Keratinocyte (primary cell): ENCODE measurements at regions not wholly inside any gene's neighbourhood (a gene's known extent, or its start where the extent isn't known, plus 50 kb on each side); places are given as distances from the start of the nearest gene placed in this dataset.

Source experiments
- DNase-seq: peaks from one replicate; pipeline ENCODE4 v3.0.0-alpha.2; 2011; ENCODE audit warnings: low read depth, missing footprints, low spot score
- FAIRE-seq: peaks from 2 replicates; lab custom pipeline; 2011; peaks lifted over from hg19 to GRCh38; lab: Jason Lieb, UNC
- H2AFZ ChIP-seq: 2 replicates; pipeline ENCODE4 v1.6.0; 2012; ENCODE audit warnings: low read length, control low read depth, inconsistent platforms; ENCODE audit not compliant: control insufficient read depth
- H3K27ac ChIP-seq: 2 replicates; pipeline ENCODE4 v1.5.1; 2011; ENCODE audit warnings: low read length; ENCODE audit not compliant: control insufficient read depth, insufficient read depth
- H3K27me3 ChIP-seq: 3 replicates; pipeline ENCODE4 v1.6.0; 2011; ENCODE audit warnings: low read length; ENCODE audit not compliant: control insufficient read depth, insufficient read depth; ENCODE audit errors: extremely low read depth
- H3K36me3 ChIP-seq, 2 experiments: 2 replicates in 1 of 2; 3 replicates in 1 of 2; pipeline ENCODE4 v1.5.1; 2011; ENCODE audit warnings: low read length in 2 of 2, mild to moderate bottlenecking in 1 of 2; ENCODE audit not compliant: control insufficient read depth in 2 of 2, insufficient read depth in 2 of 2; ENCODE audit errors: extremely low read depth in 1 of 2
- H3K4me1 ChIP-seq: 3 replicates; pipeline ENCODE4 v1.5.1; 2011; ENCODE audit warnings: low read length; ENCODE audit not compliant: control insufficient read depth, insufficient read depth; ENCODE audit errors: extremely low read depth
- H3K4me2 ChIP-seq: 3 replicates; pipeline ENCODE4 v1.6.0; 2011; ENCODE audit warnings: low read depth, low read length; ENCODE audit not compliant: control insufficient read depth, insufficient read depth; ENCODE audit errors: extremely low read depth
- H3K4me3 ChIP-seq, 3 experiments: fragments of 200-600 bp in 1 of 3; sonication (generic) in 1 of 3; 2 replicates in 2 of 3; 3 replicates in 1 of 3; pipeline ENCODE4 v1.5.1; 2011 to 2016; ENCODE audit warnings: low read length in 3 of 3, mild to moderate bottlenecking in 3 of 3, control low read depth in 2 of 3, inconsistent platforms in 1 of 3, low read depth in 1 of 3, mixed read lengths in 1 of 3, mixed run types in 1 of 3, moderate library complexity in 1 of 3; ENCODE audit not compliant: control insufficient read depth in 2 of 3, insufficient read depth in 2 of 3; ENCODE audit errors: extremely low read depth in 1 of 3
- H3K79me2 ChIP-seq: 2 replicates; pipeline ENCODE4 v1.6.0; 2012; ENCODE audit warnings: low read length; ENCODE audit not compliant: control insufficient read depth, insufficient read depth
- H3K9ac ChIP-seq: 3 replicates; pipeline ENCODE4 v1.6.0; 2011; ENCODE audit warnings: low read length; ENCODE audit not compliant: control insufficient read depth, insufficient read depth; ENCODE audit errors: extremely low read depth
- H3K9me1 ChIP-seq: 3 replicates; pipeline ENCODE4 v1.6.0; 2011; ENCODE audit warnings: low read length; ENCODE audit not compliant: control insufficient read depth, insufficient read depth; ENCODE audit errors: extremely low read depth
- H3K9me3 ChIP-seq: 2 replicates; pipeline ENCODE4 v1.5.1; 2012; ENCODE audit warnings: low read depth, low read length; ENCODE audit not compliant: control insufficient read depth
- H4K20me1 ChIP-seq: 3 replicates; pipeline ENCODE4 v1.6.0; 2011; ENCODE audit warnings: low read length; ENCODE audit not compliant: control insufficient read depth, insufficient read depth; ENCODE audit errors: extremely low read depth
- CTCF ChIP-seq, 3 experiments: IDR thresholded peaks in 1 of 3; conservative IDR thresholded peaks in 1 of 3; optimal IDR thresholded peaks in 1 of 3; 2 replicates in 2 of 3; 3 replicates in 1 of 3; pipeline versions ENCODE3 to v1.5.1; 2011; ENCODE audit warnings: low read length in 3 of 3, mild to moderate bottlenecking in 3 of 3, moderate library complexity in 2 of 3, control low read depth in 1 of 3, inconsistent platforms in 1 of 3; ENCODE audit not compliant: insufficient read depth in 2 of 3; ENCODE audit errors: extremely low read depth in 1 of 3
- EZH2 ChIP-seq: IDR thresholded peaks from one replicate; pipeline ENCODE4 v1.6.1; 2012; ENCODE audit warnings: inconsistent platforms, mild to moderate bottlenecking, low read length, moderate library complexity
- dilution Hi-C: fragments of 300-500 bp; cut with MboI; formaldehyde crosslinking; loops from one replicate; pipeline ENCODE4 v1.7.0; 2020; ENCODE audit warnings: low sequenced_read_pairs; ENCODE audit not compliant: extremely low pct_ligation_motif_present

GRCh38 chr5:4758996-4759395 is 381.1 kb upstream of the ADAMTS16 start:
- H3K27me3 ChIP-seq: no peaks in the 10 kb centered on the region
- no peaks in the 10 kb centered on the region for H3K79me2 ChIP-seq
- H3K4me3 ChIP-seq: no peak overlapping the region
- H3K9me1 ChIP-seq: no peaks in the 10 kb centered on the region
- no peak for FAIRE-seq
- no peak overlapping the region for H3K4me2 ChIP-seq
- no peak overlapping the region for H3K9ac ChIP-seq
- no peak for DNase-seq
- no peaks in the 10 kb centered on the region for H3K36me3 ChIP-seq
- no peaks in the 10 kb centered on the region for H3K4me1 ChIP-seq
- H3K9me3 ChIP-seq: no peaks in the 10 kb centered on the region
- H3K27ac ChIP-seq: no peak overlapping the region
- dilution Hi-C loops: no loop called here
- H2AFZ ChIP-seq: no peak overlapping the region
- TF ChIP-seq EZH2 (no peak), CTCF (optimal IDR thresholded peaks at IDR 0.05 in 1 of 3, IDR thresholded peaks at IDR 0.05 in 1 of 3, conservative IDR thresholded peaks at IDR 0.05 in 1 of 3; ENCODE audit: extremely low read depth in 1 of 3, insufficient read depth in 2 of 3, low read length in 3 of 3) (no peak)
- no peaks in the 10 kb centered on the region for H4K20me1 ChIP-seq

GRCh38 chr5:4762316-4762715 is 377.8 kb upstream of the ADAMTS16 start:
- H3K79me2 ChIP-seq: no peaks in the 10 kb centered on the region
- no peaks in the 10 kb centered on the region for H3K36me3 ChIP-seq
- no peak overlapping the region for H3K27ac ChIP-seq
- no peak overlapping the region for H3K4me2 ChIP-seq
- H3K9ac ChIP-seq: no peak overlapping the region
- no peaks in the 10 kb centered on the region for H3K9me3 ChIP-seq
- no peak overlapping the region for H2AFZ ChIP-seq
- H3K4me3 ChIP-seq: no peak overlapping the region
- no peaks in the 10 kb centered on the region for H3K9me1 ChIP-seq
- TF ChIP-seq EZH2 (no peak), CTCF (optimal IDR thresholded peaks at IDR 0.05 in 1 of 3, IDR thresholded peaks at IDR 0.05 in 1 of 3, conservative IDR thresholded peaks at IDR 0.05 in 1 of 3; ENCODE audit: extremely low read depth in 1 of 3, insufficient read depth in 2 of 3, low read length in 3 of 3) (no peak)
- H3K27me3 ChIP-seq: no peaks in the 10 kb centered on the region
- DNase-seq (no peak), FAIRE-seq (no peak)
- H4K20me1 ChIP-seq: no peaks in the 10 kb centered on the region
- H3K4me1 ChIP-seq: no peaks in the 10 kb centered on the region
- dilution Hi-C loops: no loop called here
